GM23338 (cell line): ENCODE measurements at regions not wholly inside any gene's neighbourhood (a gene's known extent, or its start where the extent isn't known, plus 50 kb on each side); places are given as distances from the start of the nearest gene placed in this dataset.

Experiments used
- ATAC-seq: fragments of 200-7000 bp; cut with Tn5 transposase; 3 replicates; pipeline ENCODE4 v1.9.1; 2020
- DNase-seq: peaks from one replicate; pipeline ENCODE4 v3.0.0-alpha.2; 2015; ENCODE audit warnings: low spot score
- H2AFZ ChIP-seq: fragments of 200-600 bp; sonication (generic); 2 replicates; pipeline ENCODE4 v1.8.0; 2016; ENCODE audit warnings: antibody characterized with exemption, mild to moderate bottlenecking, moderate library complexity
- H3F3A ChIP-seq: fragments of 200-600 bp; sonication (generic); replicated peaks from 2 replicates; pipeline ENCODE4 v1.8.0; 2017; ENCODE audit warnings: antibody characterized with exemption, mixed run types, low read depth
- H3K27ac ChIP-seq: fragments of 200-600 bp; sonication (generic); 2 replicates; pipeline ENCODE4 v1.6.1; 2016; ENCODE audit warnings: low read depth
- H3K27me3 ChIP-seq: fragments of 200-600 bp; sonication (generic); 2 replicates; pipeline ENCODE4 v1.8.0; 2016; ENCODE audit warnings: mild to moderate bottlenecking, mixed run types, moderate library complexity; ENCODE audit not compliant: insufficient read depth
- H3K36me3 ChIP-seq: fragments of 200-600 bp; sonication (generic); 2 replicates; pipeline ENCODE4 v1.8.0; 2016; ENCODE audit warnings: mild to moderate bottlenecking; ENCODE audit not compliant: insufficient read depth
- H3K4me1 ChIP-seq: fragments of 200-600 bp; sonication (generic); 2 replicates; pipeline ENCODE4 v1.8.0; 2016; ENCODE audit warnings: mild to moderate bottlenecking, moderate library complexity; ENCODE audit not compliant: insufficient read depth
- H3K4me2 ChIP-seq: fragments of 200-600 bp; sonication (generic); 2 replicates; pipeline ENCODE4 v1.7.1; 2017; ENCODE audit warnings: mixed run types
- H3K4me3 ChIP-seq: fragments of 200-600 bp; sonication (generic); 2 replicates; pipeline ENCODE4 v1.6.1; 2016; ENCODE audit warnings: mixed run types
- H3K79me2 ChIP-seq: fragments of 200-600 bp; sonication (generic); replicated peaks from 2 replicates; pipeline ENCODE4 v1.8.0; 2017; ENCODE audit warnings: mild to moderate bottlenecking; ENCODE audit not compliant: insufficient read depth
- H3K9me2 ChIP-seq: fragments of 200-600 bp; sonication (generic); 2 replicates; pipeline ENCODE4 v1.8.0; 2017; ENCODE audit not compliant: insufficient read depth
- H4K20me1 ChIP-seq: fragments of 200-600 bp; sonication (generic); replicated peaks from 2 replicates; pipeline ENCODE4 v1.8.0; 2017; ENCODE audit warnings: mild to moderate bottlenecking; ENCODE audit not compliant: insufficient read depth
- H3K27ac Mint-ChIP-seq: 2 replicates; pipeline ENCODE4 v1.8.0; 2020; ENCODE audit warnings: inconsistent platforms, mild to moderate bottlenecking, moderate library complexity, mixed read lengths
- H3K27me3 Mint-ChIP-seq: 3 replicates; pipeline ENCODE4 v1.8.0; 2022; ENCODE audit warnings: low read depth, mild to moderate bottlenecking, moderate library complexity, mixed read lengths, inconsistent platforms; ENCODE audit not compliant: insufficient read depth, poor library complexity
- H3K36me3 Mint-ChIP-seq: 3 replicates; pipeline ENCODE4 v1.8.0; 2021; ENCODE audit warnings: low read depth, mild to moderate bottlenecking, inconsistent platforms, moderate library complexity, mixed read lengths
- H3K4me1 Mint-ChIP-seq: 3 replicates; pipeline ENCODE4 v1.8.0; 2020; ENCODE audit warnings: mild to moderate bottlenecking, inconsistent platforms, mixed read lengths
- H3K4me3 Mint-ChIP-seq: 3 replicates; pipeline ENCODE4 v1.8.0; 2021; ENCODE audit warnings: moderate library complexity, mild to moderate bottlenecking, inconsistent platforms, mixed read lengths
- H3K9me3 Mint-ChIP-seq: 3 replicates; pipeline ENCODE4 v1.8.0; 2020; ENCODE audit warnings: moderate library complexity, mild to moderate bottlenecking, inconsistent platforms, mixed read lengths
- CREB1 ChIP-seq: fragments of 250-450 bp; sonication (Bioruptor Pico); IDR thresholded peaks from 2 replicates; pipeline ENCODE4 v1.5.0; 2020; ENCODE audit warnings: low read depth, mild to moderate bottlenecking, moderate library complexity
- EZH2phosphoT487 ChIP-seq: fragments of 200-600 bp; sonication (generic); IDR thresholded peaks from one replicate; pipeline ENCODE4 v1.8.1; 2018; ENCODE audit warnings: antibody characterized with exemption; ENCODE audit not compliant: unreplicated experiment
- NANOG ChIP-seq: IDR thresholded peaks from 2 replicates; pipeline ENCODE4 v1.6.1; 2016; ENCODE audit warnings: antibody characterized with exemption, borderline replicate concordance
- POLR2AphosphoS5 ChIP-seq: IDR thresholded peaks from 2 replicates; pipeline ENCODE4 v1.6.1; 2016; ENCODE audit warnings: antibody characterized with exemption, low read depth
- ZNF462 ChIP-seq: fragments of 250-450 bp; sonication (Bioruptor Pico); IDR thresholded peaks from 2 replicates; pipeline ENCODE4 v1.5.0; 2020; ENCODE audit warnings: mild to moderate bottlenecking, moderate library complexity

GRCh38 chr13:34655554-34655953 is 286.5 kb upstream of the NBEA start:
- DNase-seq (no peak), ATAC-seq (no peak)
- Mint-ChIP-seq H3K36me3 (peaks cover 16% of the 10 kb centered on the region), H3K9me3 (peaks cover 27% of the 10 kb centered on the region), H3K4me3 (no peak overlapping the region), H3K4me1 (0 out of 3 replicates have a peak, but pooled peaks cover 3% of the 10 kb centered on the region), H3K27ac (no peak overlapping the region), H3K27me3 (no peaks in the 10 kb centered on the region)
- H3K27me3 ChIP-seq: no peaks in the 10 kb centered on the region
- no peaks in the 10 kb centered on the region for H3K4me1 ChIP-seq
- H3K9me2 ChIP-seq: peaks cover 6% of the 10 kb centered on the region; the same call in 1 of the 2 replicates
- no peak overlapping the region for H3K27ac ChIP-seq
- H4K20me1 ChIP-seq: no peaks in the 10 kb centered on the region
- TF ChIP-seq EZH2phosphoT487: no peak
- H3K36me3 ChIP-seq: 0 out of 2 replicates have a peak, but pooled peaks cover 3% of the 10 kb centered on the region
- no peak overlapping the region for H3K4me3 ChIP-seq
- H3K79me2 ChIP-seq: no peaks in the 10 kb centered on the region
- H3K4me2 ChIP-seq: no peak overlapping the region
- H3F3A ChIP-seq: no peaks in the 10 kb centered on the region
- H2AFZ ChIP-seq: no peak overlapping the region

GRCh38 chr13:34657716-34658115 is 284.4 kb upstream of the NBEA start:
- H3K27me3 Mint-ChIP-seq: no peaks in the 10 kb centered on the region
- H3K27me3 ChIP-seq: no peaks in the 10 kb centered on the region
- peaks cover 8% of the 10 kb centered on the region for H3K9me3 Mint-ChIP-seq
- peaks cover 4% of the 10 kb centered on the region for H3K36me3 Mint-ChIP-seq
- no peaks in the 10 kb centered on the region for H3K9me2 ChIP-seq
- H3K27ac ChIP-seq: no peak overlapping the region
- DNase-seq (no peak), ATAC-seq (no peak)
- H2AFZ ChIP-seq: no peak overlapping the region
- no peaks in the 10 kb centered on the region for H3K79me2 ChIP-seq
- H3K4me1 Mint-ChIP-seq: 0 out of 3 replicates have a peak, but pooled peaks cover 3% of the 10 kb centered on the region
- no peak overlapping the region for H3K27ac Mint-ChIP-seq
- H4K20me1 ChIP-seq: no peaks in the 10 kb centered on the region
- 0 out of 2 replicates have a peak, but pooled peaks cover 3% of the 10 kb centered on the region for H3K36me3 ChIP-seq
- no peak overlapping the region for H3K4me3 Mint-ChIP-seq
- H3K4me1 ChIP-seq: no peaks in the 10 kb centered on the region
- H3K4me3 ChIP-seq: no peak overlapping the region
- no peaks in the 10 kb centered on the region for H3F3A ChIP-seq
- TF ChIP-seq POLR2AphosphoS5: no peak
- no peak for TF ChIP-seq ZNF462
- no peak for TF ChIP-seq NANOG
- TF ChIP-seq CREB1 (CRISPR knock-in tag): no peak
- no peak overlapping the region for H3K4me2 ChIP-seq
